Effector memory CD8-positive, alpha-beta T cell (primary cell): ENCODE measurements at regions not wholly inside any gene's neighbourhood (a gene's known extent, or its start where the extent isn't known, plus 50 kb on each side); places are given as distances from the start of the nearest gene placed in this dataset.

Experiments
- ATAC-seq: fragments of 150-1000 bp; cut with Tn5 transposase; replicated peaks from 2 replicates; pipeline ENCODE4 v1.10.0; 2021; ENCODE audit warnings: mild to moderate bottlenecking, moderate library complexity
- DNase-seq, 3 experiments: peaks; one replicate each; pipeline ENCODE4 v3.0.0; 2021
- H3K27ac Mint-ChIP-seq, 2 donors: one replicate each; pipeline ENCODE4 v1.8.0; 2022; ENCODE audit warnings: mild to moderate bottlenecking in 2 of 2, mixed read lengths in 2 of 2, moderate library complexity in 2 of 2
- H3K27me3 Mint-ChIP-seq, 2 donors: one replicate each; pipeline ENCODE4 v1.8.0; 2022; ENCODE audit warnings: mixed read lengths in 2 of 2
- H3K36me3 Mint-ChIP-seq: one replicate; pipeline ENCODE4 v1.8.0; 2022; ENCODE audit warnings: mild to moderate bottlenecking, moderate library complexity, mixed read lengths; ENCODE audit not compliant: insufficient read depth
- H3K4me1 Mint-ChIP-seq, 2 donors: one replicate each; pipeline ENCODE4 v1.8.0; 2022; ENCODE audit warnings: low read depth in 2 of 2, mixed read lengths in 2 of 2
- H3K4me3 Mint-ChIP-seq, 2 donors: one replicate each; pipeline ENCODE4 v1.8.0; 2022; ENCODE audit warnings: mild to moderate bottlenecking in 2 of 2, mixed read lengths in 2 of 2, moderate library complexity in 2 of 2
- H3K9me3 Mint-ChIP-seq, 2 donors: one replicate each; pipeline ENCODE4 v1.8.0; 2022; ENCODE audit warnings: mixed read lengths in 2 of 2

DNA sequence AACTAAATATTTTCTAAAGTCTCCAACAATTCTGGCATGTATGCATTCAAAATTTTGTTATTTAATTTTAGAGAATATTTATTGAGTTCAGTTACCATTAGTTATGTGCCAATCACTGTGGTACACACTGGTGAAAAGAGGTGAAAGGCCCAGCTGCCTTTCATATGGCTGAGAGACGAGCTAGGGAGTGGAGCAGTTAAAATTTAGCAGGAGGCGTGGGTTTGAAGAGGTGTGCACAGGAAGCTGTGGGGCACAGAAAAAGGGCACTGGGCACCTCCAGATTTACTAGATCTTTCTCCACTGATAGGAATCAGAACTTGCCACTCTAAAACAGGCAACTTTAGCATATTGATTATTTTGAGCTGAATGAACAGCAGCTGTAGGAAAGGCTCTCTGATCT is 347.1 kb downstream of the CD83 start:
- no peaks in the 10 kb centered on the region for H3K36me3 Mint-ChIP-seq
- H3K27ac Mint-ChIP-seq = no peak overlapping the region
- no peaks in the 10 kb centered on the region for H3K9me3 Mint-ChIP-seq
- H3K4me3 Mint-ChIP-seq = no peak overlapping the region
- H3K27me3 Mint-ChIP-seq = peaks cover 15 to 26% of the 10 kb centered on the region in 2 donors
- H3K4me1 Mint-ChIP-seq = no peaks in the 10 kb centered on the region
- DNase-seq = no peak
- ATAC-seq = no peak

DNA sequence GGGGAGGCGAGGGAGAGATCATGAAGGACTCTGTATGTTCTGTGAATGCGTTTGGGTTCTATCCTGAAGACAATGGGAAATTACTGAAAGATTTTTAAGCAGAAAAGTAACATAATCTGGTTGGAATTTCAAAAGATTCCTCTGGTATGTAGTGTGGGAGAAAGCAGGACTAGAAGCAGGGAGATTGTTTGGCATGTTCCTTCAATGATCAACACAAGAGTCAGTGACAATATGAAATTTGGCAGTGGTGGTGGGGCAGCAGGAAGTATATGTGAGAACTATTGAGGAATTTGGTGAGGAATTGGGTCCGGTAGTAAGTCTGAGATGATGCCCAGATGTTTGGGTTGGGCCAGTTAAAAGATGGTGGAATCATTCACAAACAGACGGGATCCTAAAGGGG is 348.7 kb downstream of the CD83 start:
- H3K4me3 Mint-ChIP-seq = no peak overlapping the region
- no peak overlapping the region for H3K27ac Mint-ChIP-seq
- peaks cover 11 to 26% of the 10 kb centered on the region in 2 donors for H3K27me3 Mint-ChIP-seq
- ATAC-seq (no peak), DNase-seq (no peak)
- no peaks in the 10 kb centered on the region for H3K9me3 Mint-ChIP-seq
- H3K36me3 Mint-ChIP-seq = no peaks in the 10 kb centered on the region
- no peaks in the 10 kb centered on the region for H3K4me1 Mint-ChIP-seq

DNA sequence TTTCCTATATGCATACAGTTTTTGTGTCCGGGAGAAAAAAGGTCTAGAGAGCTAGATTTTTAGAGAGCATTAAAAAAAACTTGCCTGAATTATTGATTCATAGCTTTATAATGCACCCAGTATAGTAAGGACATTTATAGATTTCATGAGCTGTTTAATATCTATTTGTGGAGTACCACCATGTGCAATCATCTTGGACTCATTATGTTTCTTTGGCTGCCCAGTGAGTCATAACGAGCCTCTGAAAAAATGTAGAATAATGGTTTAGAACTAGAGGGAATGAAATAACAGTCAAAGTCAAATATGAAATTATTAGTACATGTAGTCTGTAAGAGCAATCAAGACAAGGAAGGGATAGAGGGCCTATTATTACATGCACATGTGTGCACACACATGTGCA is 350.0 kb downstream of the CD83 start:
- Mint-ChIP-seq H3K36me3 (no peaks in the 10 kb centered on the region), H3K4me1 (no peaks in the 10 kb centered on the region), H3K27me3 (peaks cover 11 to 21% of the 10 kb centered on the region in 2 donors), H3K27ac (no peak overlapping the region), H3K4me3 (no peak overlapping the region), H3K9me3 (no peaks in the 10 kb centered on the region)
- no peak for DNase-seq
- no peak for ATAC-seq

DNA sequence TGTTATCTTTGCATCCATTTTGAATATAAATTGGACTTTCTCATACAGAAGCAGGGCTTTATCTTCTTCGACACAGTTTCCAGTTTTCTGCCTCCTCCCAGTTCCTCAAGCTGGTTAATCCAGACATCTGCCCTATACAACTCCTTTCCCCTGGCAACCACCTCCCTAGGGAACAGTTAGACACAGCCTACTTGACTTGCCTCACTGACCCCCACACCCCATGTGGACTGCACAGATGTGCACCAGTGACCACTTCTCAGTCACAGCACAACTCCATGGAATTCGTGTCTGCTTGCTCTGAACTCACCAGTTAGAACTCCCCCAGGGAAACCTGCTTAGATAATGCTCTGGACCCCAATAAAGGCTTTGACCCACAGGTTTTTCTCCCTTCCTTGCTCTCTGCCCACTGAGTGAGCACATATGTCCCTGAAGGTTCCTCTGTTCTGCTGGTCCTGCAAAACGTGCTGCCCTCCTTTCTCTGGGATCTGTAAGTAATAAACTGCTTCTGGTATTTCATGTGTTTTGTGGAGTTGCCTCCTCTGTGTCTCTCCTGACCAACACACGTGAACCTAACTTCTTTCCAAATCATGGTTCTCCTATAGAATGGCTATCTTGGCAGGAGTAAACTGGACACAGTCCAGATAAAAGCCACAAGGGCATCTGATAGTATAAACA is 351.2 kb downstream of the CD83 start:
- ATAC-seq (no peak), DNase-seq (no peak)
- Mint-ChIP-seq H3K27me3 (peaks cover 11 to 17% of the 10 kb centered on the region in 2 donors), H3K27ac (no peak overlapping the region), H3K4me1 (no peaks in the 10 kb centered on the region), H3K36me3 (no peaks in the 10 kb centered on the region), H3K4me3 (no peak overlapping the region), H3K9me3 (no peaks in the 10 kb centered on the region)

DNA sequence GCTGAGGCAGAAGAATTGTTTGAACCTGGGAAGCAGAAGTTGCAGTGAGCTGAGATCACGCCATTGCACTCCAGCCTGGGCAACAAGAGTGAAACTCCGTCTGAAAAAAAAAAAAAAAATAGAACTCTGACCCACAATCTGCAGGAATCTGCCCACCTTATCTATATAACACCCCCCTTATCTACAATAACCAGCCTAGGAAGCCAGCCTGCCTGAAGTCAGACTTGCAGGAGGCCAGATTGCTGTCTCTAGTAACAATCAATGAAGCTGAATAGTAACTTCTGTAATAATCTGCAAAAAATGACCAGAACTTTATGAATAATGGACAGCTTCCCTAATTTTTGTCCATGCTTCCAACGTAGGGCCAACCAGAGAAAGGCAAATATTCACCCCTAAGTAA is 352.5 kb downstream of the CD83 start:
- Mint-ChIP-seq H3K36me3 (no peaks in the 10 kb centered on the region), H3K4me1 (no peaks in the 10 kb centered on the region), H3K27ac (no peak overlapping the region), H3K4me3 (no peak overlapping the region), H3K9me3 (no peaks in the 10 kb centered on the region), H3K27me3 (peaks cover 11 to 17% of the 10 kb centered on the region in 2 donors)
- ATAC-seq = no peak
- no peak for DNase-seq

GRCh38 chr6:14470671-14471070 is 353.1 kb downstream of the CD83 start:
- Mint-ChIP-seq H3K27me3 (peaks cover 11 to 17% of the 10 kb centered on the region in 2 donors), H3K4me3 (no peak overlapping the region), H3K9me3 (no peaks in the 10 kb centered on the region), H3K27ac (no peak overlapping the region), H3K36me3 (no peaks in the 10 kb centered on the region), H3K4me1 (no peaks in the 10 kb centered on the region)
- ATAC-seq = no peak
- no peak for DNase-seq

GRCh38 chr6:14472255-14472985 is 354.8 kb downstream of the CD83 start:
- Mint-ChIP-seq H3K27me3 (peaks cover 3 to 7% of the 10 kb centered on the region in 2 donors), H3K9me3 (no peaks in the 10 kb centered on the region), H3K27ac (no peak overlapping the region), H3K36me3 (no peaks in the 10 kb centered on the region), H3K4me1 (no peaks in the 10 kb centered on the region), H3K4me3 (no peak overlapping the region)
- DNase-seq = no peak
- ATAC-seq = no peak

DNA sequence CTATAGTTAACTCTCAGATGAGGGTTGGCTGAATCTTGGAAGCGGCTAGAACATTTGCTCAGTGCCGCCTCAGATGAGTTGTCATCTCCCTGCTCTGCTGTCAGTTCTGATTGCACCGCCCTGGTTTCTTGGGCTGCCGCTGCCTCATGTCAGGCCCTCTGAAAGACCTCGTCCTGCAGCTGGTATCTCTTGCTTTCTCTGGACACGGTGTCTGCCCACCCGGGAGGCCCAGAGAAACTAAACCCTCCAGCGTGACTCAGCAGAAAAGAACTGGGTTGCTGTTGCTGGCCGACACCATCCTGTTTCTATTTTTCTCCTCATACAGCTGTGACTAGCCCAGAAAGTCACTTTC is 355.4 kb downstream of the CD83 start:
- Mint-ChIP-seq H3K27ac (no peak overlapping the region), H3K36me3 (no peaks in the 10 kb centered on the region), H3K27me3 (peaks cover 0 to 7% of the 10 kb centered on the region in 2 donors), H3K4me1 (no peaks in the 10 kb centered on the region), H3K9me3 (no peaks in the 10 kb centered on the region), H3K4me3 (no peak overlapping the region)
- ATAC-seq = no peak
- DNase-seq = no peak

GRCh38 chr6:14474816-14475215 is 357.2 kb downstream of the CD83 start:
- Mint-ChIP-seq H3K36me3 (no peaks in the 10 kb centered on the region), H3K27me3 (peaks cover 0 to 5% of the 10 kb centered on the region in 2 donors), H3K4me1 (no peaks in the 10 kb centered on the region), H3K27ac (no peak overlapping the region), H3K4me3 (no peak overlapping the region), H3K9me3 (no peaks in the 10 kb centered on the region)
- ATAC-seq (no peak), DNase-seq (no peak)

- H3K4me3 Mint-ChIP-seq = no peak overlapping the region
- H3K4me1 Mint-ChIP-seq = no peaks in the 10 kb centered on the region
- no peak overlapping the region for H3K27ac Mint-ChIP-seq
- H3K9me3 Mint-ChIP-seq = no peaks in the 10 kb centered on the region
- DNase-seq = no peak
- H3K36me3 Mint-ChIP-seq = no peaks in the 10 kb centered on the region
- ATAC-seq = no peak
- H3K27me3 Mint-ChIP-seq = peaks cover 0 to 6% of the 10 kb centered on the region in 2 donors
Measured at GRCh38 chr6:14475306-14475705, 357.7 kb downstream of the CD83 start.

GRCh38 chr6:14476793-14477531 is 359.4 kb downstream of the CD83 start:
- Mint-ChIP-seq H3K9me3 (peaks cover 1 to 7% of the 10 kb centered on the region in 2 donors), H3K36me3 (no peaks in the 10 kb centered on the region)

DNA sequence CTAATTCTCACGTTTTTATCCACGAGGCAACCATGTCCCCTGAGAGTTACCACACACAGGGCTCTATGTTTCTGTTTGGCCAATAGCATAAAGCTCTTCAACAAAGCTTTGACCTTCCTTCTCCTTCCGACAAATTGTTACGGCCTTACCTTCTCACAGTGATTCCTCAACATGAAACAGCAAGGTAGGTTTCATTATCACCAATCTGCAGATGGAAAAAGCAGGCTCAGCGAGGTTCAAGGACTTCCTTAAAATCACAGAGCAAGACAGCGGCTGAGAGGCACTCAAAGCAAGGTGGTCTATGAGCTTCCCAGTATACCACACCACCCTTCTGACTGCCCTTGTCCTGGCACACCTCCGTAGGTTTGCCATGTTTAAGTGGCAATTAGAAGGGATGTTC is 360.0 kb downstream of the CD83 start:
- Mint-ChIP-seq H3K4me1 (no peaks in the 10 kb centered on the region), H3K36me3 (no peaks in the 10 kb centered on the region), H3K27ac (no peak overlapping the region), H3K9me3 (peaks cover 1 to 7% of the 10 kb centered on the region in 2 donors), H3K27me3 (peaks cover 6 to 9% of the 10 kb centered on the region in 2 donors), H3K4me3 (no peak overlapping the region)
- ATAC-seq = no peak
- DNase-seq = no peak

More at GRCh38 chr6:14476793-14477531, 359.4 kb downstream of the CD83 start:
- Mint-ChIP-seq H3K27ac (no peak overlapping the region), H3K4me3 (no peak overlapping the region), H3K4me1 (no peaks in the 10 kb centered on the region), H3K27me3 (peaks cover 6 to 9% of the 10 kb centered on the region in 2 donors)
- DNase-seq (no peak), ATAC-seq (no peak)

DNA sequence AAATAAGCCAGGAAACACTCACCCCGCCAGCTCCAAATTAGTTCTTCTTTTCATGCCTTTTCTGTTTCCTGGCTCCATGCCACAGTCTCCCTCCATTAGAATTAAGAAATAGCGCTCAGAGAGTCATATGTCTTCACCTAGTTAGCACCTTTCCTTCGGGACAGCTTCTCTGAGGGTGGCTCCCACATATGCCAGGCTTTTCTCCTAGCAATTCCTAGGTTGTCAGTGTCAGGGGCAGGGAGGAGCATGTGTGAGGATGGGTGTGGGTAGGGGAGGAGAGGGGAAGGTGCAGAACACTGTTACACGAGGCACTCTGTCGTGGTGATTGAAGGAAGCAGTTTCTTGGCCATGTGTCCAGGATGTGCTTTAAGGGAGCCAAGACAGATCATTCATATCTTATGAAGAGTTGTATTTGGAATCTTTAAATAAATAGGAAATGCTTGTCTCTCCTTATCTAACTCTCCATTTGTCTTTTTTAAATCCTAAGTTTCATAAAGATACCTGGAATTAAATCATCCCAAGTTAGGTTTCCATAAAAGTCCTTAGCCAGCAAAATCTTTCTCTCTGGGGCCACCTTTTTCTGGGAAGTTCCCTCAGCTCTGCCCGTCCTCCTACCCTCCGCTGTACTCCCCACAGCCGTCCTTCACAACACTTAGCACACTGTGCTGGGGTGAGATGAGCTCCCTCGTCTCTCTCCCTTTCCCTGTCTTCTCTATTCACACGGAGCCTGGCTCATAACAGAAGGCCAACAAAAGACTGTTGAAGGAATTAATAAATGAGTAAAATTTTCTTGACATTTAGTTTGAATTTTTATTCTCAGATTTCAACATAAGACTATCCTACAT is 361.0 kb downstream of the CD83 start:
- DNase-seq = no peak
- Mint-ChIP-seq H3K27me3 (peaks cover 6 to 9% of the 10 kb centered on the region in 2 donors), H3K9me3 (peaks cover 1 to 7% of the 10 kb centered on the region in 2 donors), H3K4me1 (no peaks in the 10 kb centered on the region), H3K36me3 (no peaks in the 10 kb centered on the region), H3K27ac (no peak overlapping the region), H3K4me3 (no peak overlapping the region)
- ATAC-seq = no peak
